Stomach smooth muscle (tissue), 2 donors: ENCODE measurements at regions not wholly inside any gene's neighbourhood (a gene's known extent, or its start where the extent isn't known, plus 50 kb on each side); places are given as distances from the start of the nearest gene placed in this dataset.

Experiments
- H3K27ac ChIP-seq: one replicate; pipeline ENCODE4 v1.7.0; 2013; ENCODE audit warnings: mild to moderate bottlenecking, low read length, inconsistent platforms
- H3K27me3 ChIP-seq, 2 donors: one replicate each; pipeline ENCODE4 v1.7.0; 2013; ENCODE audit warnings: low read length in 2 of 2; ENCODE audit not compliant: insufficient read depth in 2 of 2, control insufficient read depth in 1 of 2
- H3K36me3 ChIP-seq, 2 donors: one replicate each; pipeline ENCODE4 v1.7.0; 2013; ENCODE audit warnings: low read length in 2 of 2; ENCODE audit not compliant: control insufficient read depth in 2 of 2, insufficient read depth in 2 of 2
- H3K4me1 ChIP-seq: one replicate; pipeline ENCODE4 v1.7.0; 2013; ENCODE audit warnings: low read length; ENCODE audit not compliant: control insufficient read depth, insufficient read depth
- H3K4me3 ChIP-seq, 2 donors: one replicate each; pipeline ENCODE4 v1.7.0; 2013; ENCODE audit warnings: low read length in 2 of 2
- H3K9ac ChIP-seq, 2 donors: one replicate each; pipeline ENCODE4 v1.7.0; 2013; ENCODE audit warnings: low read length in 2 of 2, mild to moderate bottlenecking in 1 of 2
- H3K9me3 ChIP-seq, 2 donors: one replicate each; pipeline ENCODE4 v1.7.0; 2013; ENCODE audit warnings: low read length in 2 of 2; ENCODE audit not compliant: control insufficient read depth in 2 of 2
- donor health status: healthy.
- donor health status: Pancreatic carcinoma.

DNA sequence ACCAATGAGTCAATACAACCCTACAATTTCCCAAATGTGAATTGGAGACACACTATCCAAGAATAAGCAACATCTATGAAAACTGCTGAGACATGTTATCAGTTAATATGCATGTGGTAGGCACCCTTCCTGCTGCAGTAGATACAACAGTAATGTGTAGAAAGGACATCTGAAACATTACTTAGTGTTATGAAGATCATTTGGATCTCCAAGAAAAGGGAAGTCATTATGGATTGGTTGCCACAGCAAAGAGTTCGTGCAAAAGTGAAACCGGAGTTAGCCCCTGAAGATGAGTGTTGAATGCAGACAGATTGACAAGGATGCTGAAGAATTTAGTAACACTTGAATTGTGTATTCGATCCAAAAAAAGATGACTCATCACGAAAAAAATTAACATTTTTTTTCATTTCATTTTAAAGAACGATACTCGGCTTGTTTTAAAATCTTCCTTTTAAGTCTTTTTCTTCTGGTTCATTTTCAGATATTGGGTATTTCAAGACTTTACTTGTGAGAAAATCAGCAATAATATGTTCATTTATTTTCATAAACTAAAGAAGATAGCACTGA is 322.4 kb upstream of the KLF6 start:
- Histone ChIP-seq H3K27ac (no peak overlapping the region), H3K4me1 (no peaks in the 10 kb centered on the region), H3K9me3 (no peaks in the 10 kb centered on the region), H3K9ac (no peak overlapping the region), H3K4me3 (no peak overlapping the region), H3K36me3 (no peaks in the 10 kb centered on the region), H3K27me3 (no peaks in the 10 kb centered on the region)

DNA sequence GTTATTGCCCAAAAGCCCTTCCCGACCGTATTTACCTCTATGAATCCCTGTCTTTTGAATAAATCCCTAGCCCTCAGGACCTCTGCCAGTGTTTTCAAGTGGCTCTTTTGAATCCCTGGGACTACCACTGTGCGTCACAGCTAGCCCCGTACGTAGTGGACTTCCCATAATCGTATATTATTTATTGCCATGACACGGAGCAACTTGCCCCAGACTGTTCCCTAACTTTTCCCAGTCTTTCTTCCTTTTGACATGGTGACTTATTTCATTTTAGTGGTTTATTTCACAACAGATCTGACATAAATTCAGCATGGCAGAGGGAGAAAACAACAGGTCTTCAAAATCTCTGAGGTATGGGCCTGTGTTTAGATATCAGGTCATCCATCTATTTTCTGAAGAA is 318.6 kb upstream of the KLF6 start:
- no peaks in the 10 kb centered on the region for H3K36me3 ChIP-seq
- H3K9ac ChIP-seq, result no peak overlapping the region
- no peaks in the 10 kb centered on the region for H3K4me1 ChIP-seq
- H3K27ac ChIP-seq, result no peak overlapping the region
- H3K4me3 ChIP-seq, result no peak overlapping the region
- no peaks in the 10 kb centered on the region for H3K9me3 ChIP-seq
- H3K27me3 ChIP-seq, result no peaks in the 10 kb centered on the region

DNA sequence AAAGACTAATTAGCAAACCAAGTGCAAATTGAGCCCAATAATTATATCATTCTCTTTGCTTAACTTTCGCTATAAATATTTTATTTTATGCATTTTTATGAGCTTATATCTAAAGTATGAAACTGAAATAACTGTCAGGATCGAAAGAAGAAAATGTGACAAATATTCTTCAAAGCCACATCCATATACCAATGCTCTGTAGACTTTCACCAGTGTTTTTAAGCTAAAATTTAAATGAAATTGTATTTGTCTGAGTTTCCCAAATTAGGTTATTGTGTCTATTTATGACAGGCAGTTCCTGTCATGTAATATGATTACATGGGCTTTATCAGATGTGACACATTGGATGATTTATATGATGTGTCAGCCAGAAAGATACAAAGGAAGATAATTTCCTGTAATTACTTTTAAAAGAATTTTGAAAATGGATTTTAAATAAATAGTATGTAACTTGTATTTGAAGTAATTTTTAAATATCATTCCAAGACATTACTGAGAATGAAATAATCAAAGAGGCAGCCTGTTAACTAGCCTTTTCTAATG is 317.9 kb upstream of the KLF6 start:
- H3K27me3 ChIP-seq, result no peaks in the 10 kb centered on the region
- no peaks in the 10 kb centered on the region for H3K36me3 ChIP-seq
- no peak overlapping the region for H3K9ac ChIP-seq
- no peaks in the 10 kb centered on the region for H3K9me3 ChIP-seq
- no peak overlapping the region for H3K27ac ChIP-seq
- no peak overlapping the region for H3K4me3 ChIP-seq
- H3K4me1 ChIP-seq, result no peaks in the 10 kb centered on the region

DNA sequence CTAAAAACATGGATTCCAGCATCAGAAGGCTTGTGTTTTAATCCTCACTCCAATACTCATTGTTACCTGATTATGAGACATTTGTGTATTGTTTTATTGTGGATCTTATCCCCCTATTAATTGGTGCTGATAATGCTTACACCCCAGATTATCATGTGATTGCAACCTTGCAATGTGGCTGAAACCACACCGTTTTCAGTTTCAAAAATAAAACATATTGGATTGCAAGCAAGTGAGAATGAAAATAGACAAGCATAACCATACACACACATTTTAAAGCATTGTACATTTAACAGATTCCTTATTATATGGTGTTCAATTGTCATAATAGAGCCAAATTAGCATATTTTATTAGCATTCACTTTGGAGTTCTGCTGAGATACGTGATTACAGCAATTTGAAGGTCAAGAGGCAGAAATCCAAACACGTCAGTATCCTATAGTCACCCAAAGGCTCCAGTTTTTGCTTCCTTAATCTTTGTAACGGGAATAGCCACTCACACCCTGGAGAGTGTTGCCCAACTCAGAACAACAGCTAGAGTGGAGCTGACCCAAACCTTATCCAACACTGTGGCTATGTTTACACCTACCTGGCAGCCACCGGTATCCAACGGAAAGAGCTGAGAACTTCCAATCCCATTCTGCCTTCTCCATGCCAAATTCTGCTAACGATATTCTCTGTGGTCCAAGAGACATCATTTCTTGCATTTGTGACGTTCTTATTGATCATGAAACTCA is 317.1 kb upstream of the KLF6 start:
- Histone ChIP-seq H3K36me3 (no peaks in the 10 kb centered on the region), H3K9ac (no peak overlapping the region), H3K27me3 (no peaks in the 10 kb centered on the region), H3K4me1 (no peaks in the 10 kb centered on the region), H3K9me3 (no peaks in the 10 kb centered on the region), H3K27ac (no peak overlapping the region), H3K4me3 (no peak overlapping the region)

DNA sequence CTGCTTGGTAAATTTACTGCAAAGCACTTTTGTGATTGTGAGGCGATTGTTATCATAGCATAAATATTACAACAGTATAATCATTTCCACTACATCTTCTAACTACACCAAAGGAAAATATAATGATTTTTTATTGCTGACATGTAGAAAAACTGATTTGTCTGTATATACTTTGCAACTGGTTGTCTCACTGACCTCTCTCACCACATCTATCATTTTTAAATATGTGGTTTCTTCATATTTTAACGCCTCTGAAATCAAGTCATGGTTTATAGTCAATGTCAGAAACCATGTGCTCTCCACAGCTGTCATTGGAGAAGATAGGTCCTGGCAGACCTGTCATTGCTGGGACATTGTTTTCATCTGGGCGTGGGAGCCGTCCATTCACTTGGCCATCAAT is 315.4 kb upstream of the KLF6 start:
- H3K36me3 ChIP-seq, result no peaks in the 10 kb centered on the region
- H3K9ac ChIP-seq, result no peak overlapping the region
- no peaks in the 10 kb centered on the region for H3K9me3 ChIP-seq
- no peaks in the 10 kb centered on the region for H3K27me3 ChIP-seq
- H3K4me3 ChIP-seq, result no peak overlapping the region
- H3K4me1 ChIP-seq, result no peaks in the 10 kb centered on the region
- H3K27ac ChIP-seq, result no peak overlapping the region

DNA sequence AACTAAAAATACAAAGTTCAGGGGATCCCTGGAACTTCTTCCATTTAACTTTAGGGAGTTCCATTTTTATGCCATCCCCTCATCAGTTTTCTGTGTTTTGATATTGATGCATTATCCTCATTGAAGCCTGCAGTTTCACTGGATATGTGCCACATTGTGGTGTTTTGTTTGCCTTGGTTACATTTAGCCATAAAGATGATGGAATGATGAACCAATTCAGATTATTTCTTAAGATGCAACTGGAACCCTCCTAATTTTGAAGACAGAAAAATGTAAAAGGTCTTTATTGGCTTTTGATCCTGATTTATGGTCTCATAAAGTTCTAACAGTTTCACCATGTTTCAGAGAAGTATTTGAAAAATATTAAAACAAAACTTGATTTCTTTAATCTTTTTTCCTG is 314.2 kb upstream of the KLF6 start:
- Histone ChIP-seq H3K4me3 (no peak overlapping the region), H3K36me3 (no peaks in the 10 kb centered on the region), H3K9ac (no peak overlapping the region), H3K27ac (no peak overlapping the region), H3K9me3 (no peaks in the 10 kb centered on the region), H3K4me1 (no peaks in the 10 kb centered on the region), H3K27me3 (no peaks in the 10 kb centered on the region)

DNA sequence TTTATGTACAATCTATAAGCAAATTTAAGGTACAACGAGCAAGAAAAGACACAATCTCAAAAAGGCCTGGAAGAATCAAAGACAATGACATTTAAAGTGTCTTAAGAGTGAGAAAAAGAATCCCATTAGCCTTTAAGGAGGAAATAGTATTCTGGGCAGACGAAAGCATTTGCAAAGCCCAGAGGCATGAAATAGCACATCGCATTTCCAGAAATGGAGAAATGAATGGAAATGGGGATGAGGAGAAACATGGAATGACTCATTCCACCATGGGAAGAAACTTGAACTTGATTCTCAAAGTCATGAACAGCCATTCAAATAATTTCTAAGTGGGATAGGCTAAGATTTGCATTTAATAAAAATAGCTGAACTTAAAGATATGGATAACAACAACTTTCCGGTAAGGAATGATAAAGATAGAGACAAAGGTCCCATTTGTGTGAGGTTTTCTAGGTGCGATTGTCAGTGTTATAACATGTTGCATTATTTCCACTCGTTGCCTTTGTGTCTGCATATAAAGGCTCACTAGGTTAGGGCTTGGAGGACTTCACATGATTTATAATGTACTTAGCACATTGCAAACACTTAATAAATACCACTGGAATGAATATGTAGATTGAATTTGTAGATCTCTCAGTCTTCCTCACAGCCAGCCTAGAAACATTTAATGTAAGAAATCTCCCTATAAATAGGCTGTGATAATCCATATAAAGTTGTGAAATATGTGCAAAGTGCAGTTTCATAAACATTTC is 310.3 kb upstream of the KLF6 start:
- Histone ChIP-seq H3K27ac (no peak overlapping the region), H3K4me3 (no peak overlapping the region), H3K9me3 (no peaks in the 10 kb centered on the region), H3K9ac (no peak overlapping the region), H3K27me3 (no peaks in the 10 kb centered on the region), H3K36me3 (no peaks in the 10 kb centered on the region), H3K4me1 (no peaks in the 10 kb centered on the region)

DNA sequence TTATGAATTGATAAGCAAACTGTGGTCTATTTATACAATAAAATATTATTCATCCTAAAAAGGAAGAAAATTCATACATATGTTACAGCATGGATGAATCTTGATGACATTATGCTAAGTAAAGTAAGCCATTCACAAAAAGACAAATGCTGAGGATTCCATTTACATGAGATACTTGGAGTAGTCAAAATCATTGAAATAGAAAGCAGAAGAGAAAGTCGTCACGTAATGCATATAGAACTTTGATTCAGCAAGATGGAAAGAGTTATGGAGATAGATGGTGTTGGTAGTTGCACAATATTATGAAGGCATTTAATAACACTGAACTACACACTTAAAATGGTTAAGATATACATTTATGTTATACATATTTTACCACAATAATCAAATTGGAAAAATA is 309.7 kb upstream of the KLF6 start:
- Histone ChIP-seq H3K9ac (no peak overlapping the region), H3K4me1 (no peaks in the 10 kb centered on the region), H3K4me3 (no peak overlapping the region), H3K36me3 (no peaks in the 10 kb centered on the region), H3K27ac (no peak overlapping the region), H3K27me3 (no peaks in the 10 kb centered on the region), H3K9me3 (no peaks in the 10 kb centered on the region)

DNA sequence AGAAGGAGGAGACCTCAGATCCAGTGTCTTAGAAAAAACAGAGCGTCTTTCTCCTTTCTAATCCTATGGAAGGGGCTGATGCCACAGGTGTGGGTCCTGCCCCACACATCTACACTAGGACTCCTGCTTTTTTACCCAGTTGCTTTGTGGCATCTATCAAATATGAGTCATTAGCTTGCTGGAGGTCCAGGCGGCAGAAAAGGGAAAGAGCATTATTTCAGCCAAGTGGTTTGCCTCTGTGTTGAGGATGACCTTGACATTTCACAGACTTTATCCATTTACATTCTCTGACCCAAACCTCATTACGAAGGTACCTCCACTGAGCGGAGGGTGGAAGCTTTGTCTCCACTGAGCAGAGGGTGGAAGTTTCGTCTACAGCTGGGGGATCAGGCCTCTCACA is 308.4 kb upstream of the KLF6 start:
- Histone ChIP-seq H3K27me3 (no peaks in the 10 kb centered on the region), H3K4me3 (no peak overlapping the region), H3K36me3 (no peaks in the 10 kb centered on the region), H3K9me3 (no peaks in the 10 kb centered on the region), H3K9ac (no peak overlapping the region), H3K27ac (no peak overlapping the region), H3K4me1 (no peaks in the 10 kb centered on the region)

DNA sequence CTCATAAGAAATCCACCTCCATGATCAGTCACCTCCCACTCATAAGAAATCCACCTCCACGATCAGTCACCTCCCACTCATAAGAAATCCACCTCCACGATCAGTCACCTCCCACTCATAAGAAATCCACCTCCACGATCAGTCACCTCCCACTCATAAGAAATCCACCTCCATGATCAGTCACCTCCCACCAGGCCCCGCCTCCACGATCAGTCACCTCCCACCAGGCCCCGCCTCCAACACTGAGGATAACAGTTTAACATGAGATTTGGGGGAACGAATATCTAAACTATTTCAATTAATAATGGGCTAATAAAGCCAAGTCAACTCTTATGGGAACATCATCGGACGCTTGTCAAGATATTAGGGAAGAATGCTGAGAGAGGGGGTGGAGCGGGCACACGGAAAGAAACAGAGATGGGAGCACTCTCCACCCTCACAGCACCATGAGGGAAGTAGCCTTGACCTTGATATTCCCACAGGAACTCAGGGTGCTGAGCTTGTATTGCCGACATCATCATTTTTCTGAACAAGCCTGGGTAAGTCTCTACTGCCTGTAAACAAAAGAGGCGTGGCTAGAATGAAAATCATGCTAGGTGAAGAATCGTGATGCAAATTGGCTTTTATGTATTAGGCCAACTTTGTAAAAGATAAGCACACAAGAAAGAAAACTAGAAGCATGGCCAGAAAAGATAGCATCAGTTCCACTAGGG is 303.5 kb upstream of the KLF6 start:
- Histone ChIP-seq H3K27ac (no peak overlapping the region), H3K4me3 (no peak overlapping the region), H3K27me3 (no peaks in the 10 kb centered on the region), H3K36me3 (no peaks in the 10 kb centered on the region), H3K9ac (no peak overlapping the region), H3K4me1 (peaks cover 9% of the 10 kb centered on the region), H3K9me3 (no peaks in the 10 kb centered on the region)
